Parathyroid adenoma (tissue), 2 donors: ENCODE measurements at regions not wholly inside any gene's neighbourhood (a gene's known extent, or its start where the extent isn't known, plus 50 kb on each side); places are given as distances from the start of the nearest gene placed in this dataset.

Source experiments
- H2AFZ ChIP-seq: fragments of 300-600 bp; sonication (generic); one replicate; pipeline ENCODE4 v1.7.0; 2017; ENCODE audit warnings: antibody characterized with exemption, mild to moderate bottlenecking
- H3K27ac ChIP-seq: fragments of 300-600 bp; sonication (generic); one replicate; pipeline ENCODE4 v1.7.0; 2017
- H3K27me3 ChIP-seq: fragments of 300-600 bp; sonication (generic); one replicate; pipeline ENCODE4 v1.7.0; 2017; ENCODE audit warnings: low read length; ENCODE audit not compliant: control insufficient read depth, insufficient read depth
- H3K36me3 ChIP-seq: fragments of 300-600 bp; sonication (generic); one replicate; pipeline ENCODE4 v1.7.0; 2017; ENCODE audit warnings: low read length; ENCODE audit not compliant: control insufficient read depth, insufficient read depth
- H3K4me1 ChIP-seq: fragments of 300-600 bp; sonication (generic); one replicate; pipeline ENCODE4 v1.7.0; 2017; ENCODE audit warnings: control low read depth
- H3K4me2 ChIP-seq: fragments of 300-600 bp; sonication (generic); one replicate; pipeline ENCODE4 v1.7.0; 2017; ENCODE audit warnings: low read length
- H3K4me3 ChIP-seq: fragments of 300-600 bp; sonication (generic); one replicate; pipeline ENCODE4 v1.7.0; 2017; ENCODE audit warnings: low read depth, low read length
- H3K79me2 ChIP-seq: fragments of 300-600 bp; sonication (generic); one replicate; pipeline ENCODE4 v1.7.0; 2017; ENCODE audit warnings: control low read depth
- H3K9ac ChIP-seq: fragments of 300-600 bp; sonication (generic); one replicate; pipeline ENCODE4 v1.7.0; 2017; ENCODE audit warnings: mild to moderate bottlenecking
- H3K9me3 ChIP-seq: fragments of 300-600 bp; sonication (generic); one replicate; pipeline ENCODE4 v1.7.0; 2017; ENCODE audit warnings: low read length; ENCODE audit not compliant: control insufficient read depth
- CTCF ChIP-seq: fragments of 300-600 bp; sonication (generic); IDR thresholded peaks from one replicate; pipeline ENCODE4 v1.7.0; 2017; ENCODE audit warnings: antibody characterized with exemption, mild to moderate bottlenecking
- donor health status: primary hyperparathyroidism.

- H3K4me2 ChIP-seq: no peak overlapping the region
- no peaks in the 10 kb centered on the region for H3K36me3 ChIP-seq
Observed at GRCh38 chr15:46681901-46682300, 1035.4 kb upstream of the SEMA6D start.

GRCh38 chr15:46682969-46683791 is 1034.1 kb upstream of the SEMA6D start:
- Histone ChIP-seq H3K36me3 (no peaks in the 10 kb centered on the region), H3K27ac (no peak overlapping the region), H3K4me3 (no peak overlapping the region), H3K9me3 (no peaks in the 10 kb centered on the region), H3K27me3 (no peaks in the 10 kb centered on the region), H3K9ac (no peak overlapping the region), H3K4me1 (no peaks in the 10 kb centered on the region), H3K4me2 (no peak overlapping the region), H3K79me2 (no peaks in the 10 kb centered on the region), H2AFZ (no peak overlapping the region)
- no peak for TF ChIP-seq CTCF

More at GRCh38 chr15:46681901-46682300, 1035.4 kb upstream of the SEMA6D start:
- H3K9me3 ChIP-seq: no peaks in the 10 kb centered on the region
- H3K4me3 ChIP-seq: no peak overlapping the region
- H3K79me2 ChIP-seq: no peaks in the 10 kb centered on the region
- H3K27ac ChIP-seq: no peak overlapping the region
- H2AFZ ChIP-seq: no peak overlapping the region
- no peak overlapping the region for H3K9ac ChIP-seq
- no peak for TF ChIP-seq CTCF
- no peaks in the 10 kb centered on the region for H3K27me3 ChIP-seq
- no peaks in the 10 kb centered on the region for H3K4me1 ChIP-seq

- no peak overlapping the region for H3K4me3 ChIP-seq
- no peak overlapping the region for H3K4me2 ChIP-seq
- H3K9ac ChIP-seq: no peak overlapping the region
- H3K4me1 ChIP-seq: no peaks in the 10 kb centered on the region
- H3K9me3 ChIP-seq: no peaks in the 10 kb centered on the region
- no peak for TF ChIP-seq CTCF
- H3K36me3 ChIP-seq: no peaks in the 10 kb centered on the region
- H2AFZ ChIP-seq: no peak overlapping the region
- no peak overlapping the region for H3K27ac ChIP-seq
- H3K27me3 ChIP-seq: no peaks in the 10 kb centered on the region
- H3K79me2 ChIP-seq: no peaks in the 10 kb centered on the region
Observed at GRCh38 chr15:46685096-46685495, 1032.2 kb upstream of the SEMA6D start.

DNA sequence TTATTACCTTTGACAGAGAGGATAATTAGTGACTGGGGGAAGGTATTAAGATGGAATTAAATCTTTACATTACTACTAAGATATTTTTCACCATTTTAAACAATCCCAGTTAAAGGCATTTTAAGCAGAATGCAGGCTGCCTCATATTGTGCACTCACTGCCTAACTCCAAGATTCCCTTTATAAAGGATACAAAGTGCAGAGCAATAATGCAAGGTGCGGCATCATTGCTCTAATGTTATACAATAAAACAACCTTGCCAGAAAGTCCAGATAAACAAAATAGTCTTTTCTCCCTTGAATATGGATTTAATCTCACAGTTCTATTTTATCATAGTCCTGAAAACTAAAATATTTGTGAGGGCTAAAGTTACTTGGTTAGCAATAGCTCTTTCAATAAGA is 1031.6 kb upstream of the SEMA6D start:
- Histone ChIP-seq H3K79me2 (no peaks in the 10 kb centered on the region), H3K4me1 (no peaks in the 10 kb centered on the region), H3K36me3 (no peaks in the 10 kb centered on the region), H3K27ac (no peak overlapping the region), H3K9ac (no peak overlapping the region), H3K4me3 (no peak overlapping the region), H3K4me2 (no peak overlapping the region), H2AFZ (no peak overlapping the region), H3K27me3 (no peaks in the 10 kb centered on the region), H3K9me3 (no peaks in the 10 kb centered on the region)
- no peak for TF ChIP-seq CTCF

- H3K9me3 ChIP-seq: no peaks in the 10 kb centered on the region
- no peaks in the 10 kb centered on the region for H3K79me2 ChIP-seq
- no peak overlapping the region for H3K27ac ChIP-seq
- H3K4me2 ChIP-seq: no peak overlapping the region
- H3K27me3 ChIP-seq: no peaks in the 10 kb centered on the region
- H3K4me1 ChIP-seq: no peaks in the 10 kb centered on the region
- no peak overlapping the region for H3K9ac ChIP-seq
- no peak for TF ChIP-seq CTCF
- H3K4me3 ChIP-seq: no peak overlapping the region
- H2AFZ ChIP-seq: no peak overlapping the region
- no peaks in the 10 kb centered on the region for H3K36me3 ChIP-seq
Observed at GRCh38 chr15:46696281-46696680, 1021.0 kb upstream of the SEMA6D start.
